Mesothelial cell of epicardium (in vitro differentiated cells): ENCODE measurements at regions not wholly inside any gene's neighbourhood (a gene's known extent, or its start where the extent isn't known, plus 50 kb on each side); places are given as distances from the start of the nearest gene placed in this dataset.

Source experiments
- DNase-seq, 2 experiments: peaks; one replicate each; pipeline ENCODE4 v3.0.0; 2021; ENCODE audit warnings: low spot score in 2 of 2; ENCODE audit not compliant: unreplicated experiment in 2 of 2
- H3K27ac Mint-ChIP-seq: 2 replicates; pipeline ENCODE4 v1.8.0; 2021; ENCODE audit warnings: mixed read lengths
- H3K27me3 Mint-ChIP-seq: 2 replicates; pipeline ENCODE4 v1.8.0; 2021; ENCODE audit warnings: low read depth, mixed read lengths
- H3K36me3 Mint-ChIP-seq: 2 replicates; pipeline ENCODE4 v1.8.0; 2021; ENCODE audit warnings: mixed read lengths
- H3K4me1 Mint-ChIP-seq: 2 replicates; pipeline ENCODE4 v1.8.0; 2021; ENCODE audit warnings: mixed read lengths
- H3K4me3 Mint-ChIP-seq: 2 replicates; pipeline ENCODE4 v1.8.0; 2021; ENCODE audit warnings: mild to moderate bottlenecking, moderate library complexity, mixed read lengths
- H3K9me3 Mint-ChIP-seq: 2 replicates; pipeline ENCODE4 v1.8.0; 2021; ENCODE audit warnings: mixed read lengths
- TF ChIP-seq, protein P1 (sequence below): fragments of 200-600 bp; sonication (generic); IDR thresholded peaks from one replicate; pipeline ENCODE4 v1.5.0; 2021; ENCODE audit warnings: antibody characterized with exemption; ENCODE audit not compliant: unreplicated experiment

DNA sequence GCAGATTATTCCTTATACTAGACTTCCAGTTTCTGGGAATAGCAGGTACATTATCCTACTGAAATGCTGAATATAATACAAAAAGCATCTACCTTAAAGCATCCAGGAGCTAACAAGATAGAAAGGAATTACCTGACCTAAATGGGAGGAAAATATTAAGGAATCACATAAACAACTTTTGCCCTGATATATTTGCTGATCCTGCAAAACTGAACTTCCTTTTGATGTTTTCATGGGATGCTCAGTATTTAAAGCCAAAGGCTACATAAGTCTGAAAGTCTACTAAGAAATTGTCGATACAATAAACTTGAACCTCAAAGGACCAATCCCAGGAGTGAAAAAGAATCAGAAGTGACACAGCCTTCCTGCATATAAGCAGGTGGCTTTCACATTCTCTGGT lies 85.6 kb upstream of the C1orf21 start:
- H3K27ac Mint-ChIP-seq, result no peak overlapping the region

DNA sequence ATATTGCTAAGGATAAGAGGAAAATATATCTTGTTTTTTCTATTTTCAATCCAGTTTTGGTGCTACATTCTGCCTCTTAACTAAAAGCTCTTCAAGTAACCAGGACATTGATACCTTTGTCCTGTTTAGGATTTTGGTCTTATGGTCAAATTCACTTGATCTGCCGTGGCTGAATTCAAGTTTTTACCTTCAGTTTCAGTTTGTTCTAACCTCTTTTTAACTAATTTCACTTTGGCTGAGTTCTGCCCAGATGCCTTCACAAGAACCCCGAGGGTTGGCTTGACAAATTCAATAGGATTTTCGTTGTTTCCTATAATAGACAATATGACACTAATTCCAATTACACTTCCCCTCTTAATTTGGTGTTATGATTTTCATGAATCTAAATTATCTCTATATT lies 84.5 kb upstream of the C1orf21 start:
- no peak overlapping the region for H3K4me3 Mint-ChIP-seq
- peaks cover 48% of the 10 kb centered on the region for H3K9me3 Mint-ChIP-seq
- H3K27ac Mint-ChIP-seq, result no peak overlapping the region
- TF ChIP-seq, protein P1, sequence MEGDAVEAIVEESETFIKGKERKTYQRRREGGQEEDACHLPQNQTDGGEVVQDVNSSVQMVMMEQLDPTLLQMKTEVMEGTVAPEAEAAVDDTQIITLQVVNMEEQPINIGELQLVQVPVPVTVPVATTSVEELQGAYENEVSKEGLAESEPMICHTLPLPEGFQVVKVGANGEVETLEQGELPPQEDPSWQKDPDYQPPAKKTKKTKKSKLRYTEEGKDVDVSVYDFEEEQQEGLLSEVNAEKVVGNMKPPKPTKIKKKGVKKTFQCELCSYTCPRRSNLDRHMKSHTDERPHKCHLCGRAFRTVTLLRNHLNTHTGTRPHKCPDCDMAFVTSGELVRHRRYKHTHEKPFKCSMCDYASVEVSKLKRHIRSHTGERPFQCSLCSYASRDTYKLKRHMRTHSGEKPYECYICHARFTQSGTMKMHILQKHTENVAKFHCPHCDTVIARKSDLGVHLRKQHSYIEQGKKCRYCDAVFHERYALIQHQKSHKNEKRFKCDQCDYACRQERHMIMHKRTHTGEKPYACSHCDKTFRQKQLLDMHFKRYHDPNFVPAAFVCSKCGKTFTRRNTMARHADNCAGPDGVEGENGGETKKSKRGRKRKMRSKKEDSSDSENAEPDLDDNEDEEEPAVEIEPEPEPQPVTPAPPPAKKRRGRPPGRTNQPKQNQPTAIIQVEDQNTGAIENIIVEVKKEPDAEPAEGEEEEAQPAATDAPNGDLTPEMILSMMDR, result no peak
- peaks cover 11% of the 10 kb centered on the region for H3K36me3 Mint-ChIP-seq
- H3K27me3 Mint-ChIP-seq, result no peaks in the 10 kb centered on the region
- DNase-seq, result no peak
- peaks cover 7% of the 10 kb centered on the region for H3K4me1 Mint-ChIP-seq

More for the DNA sequence above, 85.6 kb upstream of the C1orf21 start:
- H3K36me3 Mint-ChIP-seq, result peaks cover 11% of the 10 kb centered on the region
- no peaks in the 10 kb centered on the region for H3K27me3 Mint-ChIP-seq
- peaks cover 38% of the 10 kb centered on the region for H3K9me3 Mint-ChIP-seq
- DNase-seq, result no peak
- no peak overlapping the region for H3K4me3 Mint-ChIP-seq
- peaks cover 11% of the 10 kb centered on the region for H3K4me1 Mint-ChIP-seq
- TF ChIP-seq, protein P1, result no peak

DNA sequence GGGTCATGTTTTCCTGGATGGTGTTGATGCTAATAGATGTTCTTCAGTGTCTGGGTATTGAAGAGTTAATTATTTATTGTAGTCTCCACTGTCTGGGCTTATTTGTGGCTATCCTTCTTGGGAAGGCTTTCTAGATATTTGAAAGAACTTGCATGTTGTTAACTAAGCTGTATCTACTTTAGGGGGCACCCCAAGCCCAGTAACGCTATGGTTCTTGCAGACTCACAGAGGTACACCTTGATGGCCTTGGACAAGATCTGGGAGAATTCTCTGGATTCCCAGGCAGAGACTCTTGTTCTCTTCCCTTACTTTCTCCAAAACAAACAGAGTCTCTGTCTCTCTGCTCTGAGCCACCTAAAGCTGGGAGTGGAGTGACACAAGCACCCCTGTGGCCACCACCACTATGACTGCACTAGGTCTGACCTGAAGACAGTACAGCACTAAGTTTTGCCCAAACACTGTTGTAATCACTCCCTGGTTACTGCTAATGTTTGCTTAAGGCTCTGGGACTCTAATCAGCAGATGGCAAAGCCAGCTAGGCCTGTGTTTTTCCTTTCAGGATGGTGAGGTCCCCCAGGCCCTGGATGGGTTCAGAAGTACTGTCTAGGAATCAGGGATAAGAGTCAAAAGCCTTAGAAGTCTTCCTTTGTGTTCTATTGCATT lies 76.5 kb upstream of the C1orf21 start:
- Mint-ChIP-seq H3K4me1 (peaks cover 2% of the 10 kb centered on the region), H3K27me3 (no peaks in the 10 kb centered on the region), H3K4me3 (no peak overlapping the region), H3K9me3 (peaks cover 36% of the 10 kb centered on the region), H3K27ac (no peak overlapping the region), H3K36me3 (peaks cover 4% of the 10 kb centered on the region)
- TF ChIP-seq, protein P1, result no peak
- DNase-seq, result no peak

DNA sequence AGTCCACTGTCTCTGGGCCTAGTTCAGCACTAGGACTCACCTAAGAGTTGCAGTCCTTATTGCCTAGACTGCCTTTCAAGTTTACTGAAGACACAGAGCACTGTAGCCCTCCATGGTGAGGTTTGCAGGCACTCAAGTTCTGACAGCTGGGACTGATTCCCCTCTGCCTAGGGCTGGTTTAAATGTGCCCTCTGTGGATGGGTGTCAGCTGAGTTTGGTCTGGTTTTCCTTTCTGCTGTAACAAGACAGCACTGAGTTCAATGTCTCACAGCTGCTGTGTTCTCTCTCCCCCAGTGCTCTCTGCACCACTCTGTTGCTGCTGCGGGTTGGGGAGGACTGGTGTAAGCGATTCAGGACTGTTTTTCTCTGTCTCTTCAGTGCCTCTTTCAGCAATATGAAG lies 75.2 kb upstream of the C1orf21 start:
- H3K36me3 Mint-ChIP-seq, result no peaks in the 10 kb centered on the region
- H3K27ac Mint-ChIP-seq, result no peak overlapping the region
- H3K9me3 Mint-ChIP-seq, result peaks cover 23% of the 10 kb centered on the region
- TF ChIP-seq, protein P1, result no peak
- H3K27me3 Mint-ChIP-seq, result no peaks in the 10 kb centered on the region
- no peak for DNase-seq
- H3K4me3 Mint-ChIP-seq, result no peak overlapping the region
- peaks cover 2% of the 10 kb centered on the region for H3K4me1 Mint-ChIP-seq

DNA sequence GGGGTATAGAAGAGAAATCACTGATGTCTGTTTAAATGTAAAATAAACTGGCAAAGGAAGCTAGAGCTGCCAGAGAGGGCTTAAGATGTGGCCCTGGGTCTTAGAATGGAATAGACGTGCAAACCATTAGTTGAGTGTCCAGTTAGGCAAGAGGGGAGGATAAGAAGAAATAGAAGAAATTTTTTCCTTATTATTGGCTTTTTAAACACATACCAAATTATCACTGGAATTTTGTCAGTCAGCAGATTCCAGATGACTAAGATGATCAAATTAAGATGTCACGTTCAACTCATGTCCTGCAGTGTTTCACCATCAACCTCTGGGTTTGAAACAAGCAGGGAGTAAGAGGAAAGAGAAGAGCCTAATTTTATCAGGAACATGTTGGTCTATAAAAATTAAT lies 71.6 kb upstream of the C1orf21 start:
- Mint-ChIP-seq H3K27me3 (no peaks in the 10 kb centered on the region), H3K4me3 (no peak overlapping the region), H3K36me3 (no peaks in the 10 kb centered on the region), H3K9me3 (no peaks in the 10 kb centered on the region), H3K4me1 (peaks cover 12% of the 10 kb centered on the region), H3K27ac (no peak overlapping the region)
- no peak for DNase-seq
- TF ChIP-seq, protein P1, result no peak

DNA sequence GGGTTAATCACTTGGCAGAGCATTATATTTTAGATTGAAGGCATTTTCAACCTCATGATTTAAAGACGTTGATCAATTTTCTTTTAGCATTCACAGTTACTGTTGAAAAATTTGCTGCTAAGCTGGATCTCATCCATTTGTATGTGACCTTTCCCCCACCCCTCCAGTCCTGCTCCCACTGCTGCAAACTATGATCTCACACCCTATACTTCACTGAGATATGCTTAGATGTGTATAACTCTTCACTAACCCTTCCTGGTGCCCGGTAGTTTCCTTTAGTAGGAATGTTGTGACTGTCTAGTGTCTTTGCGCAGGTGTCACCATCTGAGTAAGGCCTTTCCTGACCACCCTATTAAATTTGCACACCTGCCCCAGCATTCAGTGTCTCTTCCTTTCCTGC lies 67.0 kb upstream of the C1orf21 start:
- Mint-ChIP-seq H3K27ac (no peak overlapping the region), H3K4me3 (no peak overlapping the region), H3K9me3 (no peaks in the 10 kb centered on the region), H3K27me3 (no peaks in the 10 kb centered on the region), H3K4me1 (peaks cover 12% of the 10 kb centered on the region), H3K36me3 (no peaks in the 10 kb centered on the region)
- TF ChIP-seq, protein P1, result no peak
- DNase-seq, result no peak
